ENCODE measurements at regions not wholly inside any gene's neighbourhood (a gene's known extent, or its start where the extent isn't known, plus 50 kb on each side); places are given as distances from the start of the nearest gene placed in this dataset.

DNA sequence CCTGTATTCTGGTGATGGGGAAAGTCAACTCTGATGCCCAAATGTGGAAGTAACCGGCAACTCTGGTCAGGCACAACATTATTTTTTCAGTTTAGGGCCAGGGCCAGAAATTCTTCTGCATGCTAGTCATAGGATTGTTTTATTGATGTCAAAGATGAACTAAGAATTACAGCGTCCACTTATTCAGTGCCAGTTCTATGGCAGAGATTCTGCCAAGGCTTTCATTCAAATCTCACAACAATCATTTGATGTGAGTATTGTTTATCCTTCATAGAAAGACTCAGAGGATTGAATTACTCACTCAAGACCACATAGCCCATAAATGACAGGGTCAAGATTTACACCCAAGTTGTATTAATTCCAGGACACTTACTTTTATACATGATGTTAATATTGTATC is 87.7 kb downstream of the TMPRSS5 start:
- TF ChIP-seq, protein P1, sequence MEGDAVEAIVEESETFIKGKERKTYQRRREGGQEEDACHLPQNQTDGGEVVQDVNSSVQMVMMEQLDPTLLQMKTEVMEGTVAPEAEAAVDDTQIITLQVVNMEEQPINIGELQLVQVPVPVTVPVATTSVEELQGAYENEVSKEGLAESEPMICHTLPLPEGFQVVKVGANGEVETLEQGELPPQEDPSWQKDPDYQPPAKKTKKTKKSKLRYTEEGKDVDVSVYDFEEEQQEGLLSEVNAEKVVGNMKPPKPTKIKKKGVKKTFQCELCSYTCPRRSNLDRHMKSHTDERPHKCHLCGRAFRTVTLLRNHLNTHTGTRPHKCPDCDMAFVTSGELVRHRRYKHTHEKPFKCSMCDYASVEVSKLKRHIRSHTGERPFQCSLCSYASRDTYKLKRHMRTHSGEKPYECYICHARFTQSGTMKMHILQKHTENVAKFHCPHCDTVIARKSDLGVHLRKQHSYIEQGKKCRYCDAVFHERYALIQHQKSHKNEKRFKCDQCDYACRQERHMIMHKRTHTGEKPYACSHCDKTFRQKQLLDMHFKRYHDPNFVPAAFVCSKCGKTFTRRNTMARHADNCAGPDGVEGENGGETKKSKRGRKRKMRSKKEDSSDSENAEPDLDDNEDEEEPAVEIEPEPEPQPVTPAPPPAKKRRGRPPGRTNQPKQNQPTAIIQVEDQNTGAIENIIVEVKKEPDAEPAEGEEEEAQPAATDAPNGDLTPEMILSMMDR (IDR thresholded peaks at IDR 0.05), result no peak
- TF ChIP-seq POLR2AphosphoS5 (IDR thresholded peaks at IDR 0.05) (no peak), POLR2A (IDR thresholded peaks at IDR 0.05) (no peak)

Data from upper lobe of left lung (tissue), 4 donors.